A549 (cell line): ENCODE measurements at regions not wholly inside any gene's neighbourhood (a gene's known extent, or its start where the extent isn't known, plus 50 kb on each side); places are given as distances from the start of the nearest gene placed in this dataset.

ENCODE experiments used
- CHD4 ChIP-seq: fragments of 200-600 bp; sonication (generic); IDR thresholded peaks from 2 replicates; pipeline ENCODE4 v1.6.1; 2016; ENCODE audit warnings: antibody characterized with exemption, mild to moderate bottlenecking, borderline replicate concordance
- FOSL2 ChIP-seq, 2 experiments: fragments of 450-650 bp in 1 of 2; fragments of >200 bp in 1 of 2; sonication (Bioruptor Twin) in 1 of 2; formaldehyde crosslinking; IDR thresholded peaks; 2 replicates each; pipeline versions ENCODE4 v1.5.0 to v1.6.1; 2016 to 2020; ENCODE audit warnings: mild to moderate bottlenecking in 1 of 2, moderate library complexity in 1 of 2
- KDM5A ChIP-seq: fragments of 200-600 bp; sonication (generic); IDR thresholded peaks from 2 replicates; pipeline ENCODE4 v1.6.1; 2016; ENCODE audit warnings: antibody characterized with exemption, mild to moderate bottlenecking
- NFE2L2 ChIP-seq: fragments of 150-350 bp; conservative IDR thresholded peaks from 2 replicates; pipeline ENCODE4 v1.6.1; 2014; ENCODE audit warnings: low read length
- RAD21 ChIP-seq, 2 experiments: fragments of >200 bp in 1 of 2; sonication (Bioruptor Twin) in 1 of 2; formaldehyde crosslinking in 1 of 2; IDR thresholded peaks in 1 of 2; conservative IDR thresholded peaks in 1 of 2; 2 replicates in 1 of 2; 3 replicates in 1 of 2; pipeline ENCODE4 v1.6.1; 2012 to 2018; ENCODE audit warnings: inconsistent platforms in 1 of 2
- ZNF302 ChIP-seq: fragments of 250-450 bp; sonication (Bioruptor Pico); IDR thresholded peaks from 2 replicates; pipeline ENCODE4 v1.9.0; 2021; ENCODE audit warnings: inconsistent platforms, mild to moderate bottlenecking, moderate library complexity
- TF ChIP-seq, protein P1 (sequence below): fragments of >200 bp; sonication (Bioruptor Twin); formaldehyde crosslinking; IDR thresholded peaks from 3 replicates; pipeline ENCODE4 v1.5.1; 2016
- TF ChIP-seq, protein P2 (sequence below): fragments of 450-650 bp; IDR thresholded peaks from 2 replicates; pipeline ENCODE4 v1.6.1; 2014; ENCODE audit warnings: antibody characterized with exemption
- TF ChIP-seq, protein P3 (sequence below): fragments of >200 bp; sonication (Bioruptor Twin); formaldehyde crosslinking; IDR thresholded peaks from 3 replicates; pipeline ENCODE4 v1.6.1; 2016

DNA sequence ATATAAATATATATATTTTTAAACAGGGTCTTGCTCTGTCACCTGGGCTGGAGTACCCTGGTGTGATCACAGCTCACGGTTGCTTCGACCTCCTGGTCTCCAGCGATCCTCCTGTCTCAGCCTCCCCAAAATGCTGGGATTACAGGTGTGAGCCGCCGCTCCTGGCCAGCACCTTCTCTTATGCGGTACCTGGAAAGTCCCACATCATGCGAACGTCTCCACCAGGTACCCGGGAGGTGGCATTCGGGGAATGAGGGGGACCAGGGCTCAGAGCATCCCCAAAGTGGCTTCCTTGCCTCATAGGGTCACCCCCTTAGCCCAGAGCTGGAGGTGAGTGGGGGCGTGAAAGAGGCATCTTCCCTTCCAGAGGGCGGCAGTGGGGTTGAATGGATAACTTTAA is 84.0 kb upstream of the PPP2R3B start:
- TF ChIP-seq, protein P1, sequence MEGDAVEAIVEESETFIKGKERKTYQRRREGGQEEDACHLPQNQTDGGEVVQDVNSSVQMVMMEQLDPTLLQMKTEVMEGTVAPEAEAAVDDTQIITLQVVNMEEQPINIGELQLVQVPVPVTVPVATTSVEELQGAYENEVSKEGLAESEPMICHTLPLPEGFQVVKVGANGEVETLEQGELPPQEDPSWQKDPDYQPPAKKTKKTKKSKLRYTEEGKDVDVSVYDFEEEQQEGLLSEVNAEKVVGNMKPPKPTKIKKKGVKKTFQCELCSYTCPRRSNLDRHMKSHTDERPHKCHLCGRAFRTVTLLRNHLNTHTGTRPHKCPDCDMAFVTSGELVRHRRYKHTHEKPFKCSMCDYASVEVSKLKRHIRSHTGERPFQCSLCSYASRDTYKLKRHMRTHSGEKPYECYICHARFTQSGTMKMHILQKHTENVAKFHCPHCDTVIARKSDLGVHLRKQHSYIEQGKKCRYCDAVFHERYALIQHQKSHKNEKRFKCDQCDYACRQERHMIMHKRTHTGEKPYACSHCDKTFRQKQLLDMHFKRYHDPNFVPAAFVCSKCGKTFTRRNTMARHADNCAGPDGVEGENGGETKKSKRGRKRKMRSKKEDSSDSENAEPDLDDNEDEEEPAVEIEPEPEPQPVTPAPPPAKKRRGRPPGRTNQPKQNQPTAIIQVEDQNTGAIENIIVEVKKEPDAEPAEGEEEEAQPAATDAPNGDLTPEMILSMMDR, result no peak
- no peak for TF ChIP-seq FOSL2 (IDR thresholded peaks at IDR 0.05)
- no peak for TF ChIP-seq FOSL2 (CRISPR knock-in tag; IDR thresholded peaks at IDR 0.05)
- no peak for TF ChIP-seq CHD4
- TF ChIP-seq RAD21 (conservative IDR thresholded peaks at IDR 0.05 in 1 of 2, IDR thresholded peaks at IDR 0.05 in 1 of 2), result no peak
- TF ChIP-seq KDM5A, result no peak
- TF ChIP-seq ZNF302 (CRISPR knock-in tag), result no peak
- TF ChIP-seq NFE2L2, result no peak
- TF ChIP-seq, protein P2, sequence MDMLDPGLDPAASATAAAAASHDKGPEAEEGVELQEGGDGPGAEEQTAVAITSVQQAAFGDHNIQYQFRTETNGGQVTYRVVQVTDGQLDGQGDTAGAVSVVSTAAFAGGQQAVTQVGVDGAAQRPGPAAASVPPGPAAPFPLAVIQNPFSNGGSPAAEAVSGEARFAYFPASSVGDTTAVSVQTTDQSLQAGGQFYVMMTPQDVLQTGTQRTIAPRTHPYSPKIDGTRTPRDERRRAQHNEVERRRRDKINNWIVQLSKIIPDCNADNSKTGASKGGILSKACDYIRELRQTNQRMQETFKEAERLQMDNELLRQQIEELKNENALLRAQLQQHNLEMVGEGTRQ, result no peak
- TF ChIP-seq, protein P3, sequence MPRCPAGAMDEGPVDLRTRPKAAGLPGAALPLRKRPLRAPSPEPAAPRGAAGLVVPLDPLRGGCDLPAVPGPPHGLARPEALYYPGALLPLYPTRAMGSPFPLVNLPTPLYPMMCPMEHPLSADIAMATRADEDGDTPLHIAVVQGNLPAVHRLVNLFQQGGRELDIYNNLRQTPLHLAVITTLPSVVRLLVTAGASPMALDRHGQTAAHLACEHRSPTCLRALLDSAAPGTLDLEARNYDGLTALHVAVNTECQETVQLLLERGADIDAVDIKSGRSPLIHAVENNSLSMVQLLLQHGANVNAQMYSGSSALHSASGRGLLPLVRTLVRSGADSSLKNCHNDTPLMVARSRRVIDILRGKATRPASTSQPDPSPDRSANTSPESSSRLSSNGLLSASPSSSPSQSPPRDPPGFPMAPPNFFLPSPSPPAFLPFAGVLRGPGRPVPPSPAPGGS, result no peak
